Upper lobe of left lung (tissue), 4 donors: ENCODE measurements at regions not wholly inside any gene's neighbourhood (a gene's known extent, or its start where the extent isn't known, plus 50 kb on each side); places are given as distances from the start of the nearest gene placed in this dataset.

Experiments used
- CTCF ChIP-seq, 6 experiments: fragments of 450-650 bp in 4 of 6; fragments of 200-600 bp in 2 of 6; sonication (generic) in 2 of 6; IDR thresholded peaks; one replicate each; pipeline ENCODE4 v1.5.1; 2016 to 2019; ENCODE audit warnings: antibody characterized with exemption in 6 of 6
- POLR2A ChIP-seq, 4 donors: fragments of 450-650 bp; IDR thresholded peaks; one replicate each; pipeline ENCODE4 v1.5.1; 2016 to 2017; ENCODE audit warnings: antibody characterized with exemption in 4 of 4, mild to moderate bottlenecking in 2 of 4
- POLR2AphosphoS5 ChIP-seq, 2 donors: sonication (generic); formaldehyde crosslinking; IDR thresholded peaks; one replicate each; pipeline ENCODE4 v1.5.1; 2017; ENCODE audit warnings: antibody characterized with exemption in 2 of 2

GRCh38 chr7:81004098-81004497 lies 85.2 kb upstream of the SEMA3C start:
- TF ChIP-seq CTCF (IDR thresholded peaks at IDR 0.05) = no peak
- no peak for TF ChIP-seq POLR2A (IDR thresholded peaks at IDR 0.05)
- TF ChIP-seq POLR2AphosphoS5 (IDR thresholded peaks at IDR 0.05) = no peak
